DND-41 (cell line): ENCODE measurements at regions not wholly inside any gene's neighbourhood (a gene's known extent, or its start where the extent isn't known, plus 50 kb on each side); places are given as distances from the start of the nearest gene placed in this dataset.

ENCODE experiments used
- CTCF ChIP-seq: IDR thresholded peaks from 2 replicates; pipeline ENCODE4 v1.5.1; 2012; ENCODE audit warnings: borderline replicate concordance, low read length, moderate library complexity, mild to moderate bottlenecking; ENCODE audit not compliant: poor library complexity, severe bottlenecking; ENCODE audit errors: extremely low read depth
- EZH2 ChIP-seq: IDR thresholded peaks from 3 replicates; pipeline ENCODE4 v1.6.1; 2012; ENCODE audit warnings: borderline replicate concordance, low read depth, mild to moderate bottlenecking, moderate library complexity, low read length, inconsistent platforms; ENCODE audit not compliant: severe bottlenecking

GRCh38 chr12:111215881-111216280, 153.0 kb downstream of the PHETA1 start:
- TF ChIP-seq CTCF (no peak), EZH2 (no peak)
